ENCODE measurements at regions not wholly inside any gene's neighbourhood (a gene's known extent, or its start where the extent isn't known, plus 50 kb on each side); places are given as distances from the start of the nearest gene placed in this dataset.

- H3K4me1 ChIP-seq (ENCODE audit: insufficient read depth, low read length): no peaks in the 10 kb centered on the region
- H3K36me3 Mint-ChIP-seq (ENCODE audit: low read depth): no peaks in the 10 kb centered on the region
- POLR2A ChIA-PET: no interaction called here
Measured at GRCh38 chr20:39395478-39396291, 433.5 kb downstream of the DHX35 start.

GRCh38 chr20:39394461-39394860 is 432.3 kb downstream of the DHX35 start:
- Mint-ChIP-seq H3K4me1 (ENCODE audit: low read depth) (no peaks in the 10 kb centered on the region), H3K36me3 (ENCODE audit: low read depth) (no peaks in the 10 kb centered on the region), H3K27me3 (no peaks in the 10 kb centered on the region), H3K4me3 (no peak overlapping the region), H3K9me3 (no peaks in the 10 kb centered on the region), H3K27ac (no peak overlapping the region)
- ChIA-PET CTCF (no interaction called here), POLR2A (no interaction called here)
- H3K36me3 ChIP-seq (ENCODE audit: insufficient read depth, low read length): no peaks in the 10 kb centered on the region
- H3K4me3 ChIP-seq (ENCODE audit: low read length): no peak overlapping the region
- no peak for ATAC-seq (ENCODE audit: poor library complexity)
- H3K9me3 ChIP-seq (ENCODE audit: control insufficient read depth in 1 of 2, insufficient read depth in 1 of 2, low read length in 2 of 2): peaks cover 0 to 5% of the 10 kb centered on the region in 2 experiments
- no peak for DNase-seq
- no peak overlapping the region for H3K27ac ChIP-seq (ENCODE audit: low read depth in 1 of 2, low read length in 2 of 2)
- no peaks in the 10 kb centered on the region for H3K27me3 ChIP-seq (ENCODE audit: control insufficient read depth in 1 of 2, insufficient read depth in 2 of 2, low read length in 2 of 2)
- intact Hi-C loops (cut with DNase I, micrococcal nuclease): no loop called here
- no peaks in the 10 kb centered on the region for H3K4me1 ChIP-seq (ENCODE audit: insufficient read depth, low read length)
- TF ChIP-seq CTCF (IDR thresholded peaks at IDR 0.05): no peak

More at GRCh38 chr20:39395478-39396291, 433.5 kb downstream of the DHX35 start:
- intact Hi-C loops (cut with DNase I, micrococcal nuclease): no loop called here
- Mint-ChIP-seq H3K27ac (no peak overlapping the region), H3K27me3 (no peaks in the 10 kb centered on the region), H3K4me3 (no peak overlapping the region), H3K4me1 (ENCODE audit: low read depth) (no peaks in the 10 kb centered on the region), H3K9me3 (no peaks in the 10 kb centered on the region)
- TF ChIP-seq CTCF (IDR thresholded peaks at IDR 0.05): no peak
- CTCF ChIA-PET: no interaction called here
- H3K27ac ChIP-seq (ENCODE audit: low read depth in 1 of 2, low read length in 2 of 2): no peak overlapping the region
- H3K36me3 ChIP-seq (ENCODE audit: insufficient read depth, low read length): no peaks in the 10 kb centered on the region
- H3K27me3 ChIP-seq (ENCODE audit: control insufficient read depth in 1 of 2, insufficient read depth in 2 of 2, low read length in 2 of 2): no peaks in the 10 kb centered on the region
- DNase-seq (no peak), ATAC-seq (ENCODE audit: poor library complexity) (no peak)
- peaks cover 0 to 5% of the 10 kb centered on the region in 2 experiments for H3K9me3 ChIP-seq (ENCODE audit: control insufficient read depth in 1 of 2, insufficient read depth in 1 of 2, low read length in 2 of 2)
- H3K4me3 ChIP-seq (ENCODE audit: low read length): no peak overlapping the region

- Mint-ChIP-seq H3K9me3 (no peaks in the 10 kb centered on the region), H3K4me1 (ENCODE audit: low read depth) (no peaks in the 10 kb centered on the region), H3K27ac (no peak overlapping the region), H3K4me3 (no peak overlapping the region), H3K36me3 (ENCODE audit: low read depth) (no peaks in the 10 kb centered on the region), H3K27me3 (peaks cover 5% of the 10 kb centered on the region)
- Histone ChIP-seq H3K36me3 (ENCODE audit: insufficient read depth, low read length) (no peaks in the 10 kb centered on the region), H3K27me3 (ENCODE audit: control insufficient read depth in 1 of 2, insufficient read depth in 2 of 2, low read length in 2 of 2) (no peaks in the 10 kb centered on the region), H3K9me3 (ENCODE audit: control insufficient read depth in 1 of 2, insufficient read depth in 1 of 2, low read length in 2 of 2) (no peaks in the 10 kb centered on the region), H3K4me3 (ENCODE audit: low read length) (no peak overlapping the region), H3K27ac (ENCODE audit: low read depth in 1 of 2, low read length in 2 of 2) (no peak overlapping the region), H3K4me1 (ENCODE audit: insufficient read depth, low read length) (no peaks in the 10 kb centered on the region)
- TF ChIP-seq CTCF (IDR thresholded peaks at IDR 0.05): no peak
- intact Hi-C loops (cut with DNase I, micrococcal nuclease): no loop called here
- ATAC-seq (ENCODE audit: poor library complexity) (no peak), DNase-seq (no peak)
- CTCF ChIA-PET: no interaction called here
- POLR2A ChIA-PET: no interaction called here
Measured at GRCh38 chr20:39390186-39390585, 428.0 kb downstream of the DHX35 start.
